ENCODE measurements at regions not wholly inside any gene's neighbourhood (a gene's known extent, or its start where the extent isn't known, plus 50 kb on each side); places are given as distances from the start of the nearest gene placed in this dataset.

DNA sequence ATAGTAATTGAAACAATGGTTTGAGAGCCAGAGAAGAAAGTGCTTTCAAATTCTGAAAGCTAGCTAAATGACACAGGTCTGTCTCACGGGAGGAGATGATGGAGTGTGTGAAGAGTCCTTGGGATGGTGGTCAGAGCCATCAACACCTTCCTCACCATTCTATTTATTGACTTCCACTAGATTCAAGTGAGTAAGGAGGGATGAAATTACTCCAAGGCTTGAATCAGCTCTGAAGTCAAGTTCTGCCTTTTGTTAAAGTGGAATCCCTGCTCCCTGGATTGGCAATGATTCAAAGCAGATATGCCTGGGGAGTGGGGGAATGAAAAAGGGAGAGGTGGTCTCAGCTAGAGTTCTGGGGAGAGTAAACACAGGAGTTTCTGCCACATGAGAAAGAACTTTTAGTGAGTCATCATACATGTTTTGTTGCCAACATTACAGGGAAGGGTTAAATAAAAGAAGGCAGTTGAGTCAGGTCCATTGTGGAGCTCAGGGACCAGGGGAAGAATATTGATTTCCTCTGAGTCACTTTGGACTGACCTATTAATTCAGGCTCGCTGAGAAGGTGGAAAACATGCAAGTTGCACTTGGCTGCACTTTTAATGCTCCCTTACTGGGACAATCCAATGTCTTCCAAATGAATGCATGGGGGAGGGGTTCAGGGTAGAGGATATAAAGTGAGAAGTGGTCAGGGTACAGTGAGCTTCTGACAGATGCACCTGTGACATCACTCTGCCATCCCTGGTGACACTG is 142.7 kb downstream of the TBX5 start:
- DNase-seq (ENCODE audit: low read depth in 4 of 6, low spot score in 6 of 6), result peak in 1 of 6 donors; percentile 14
- peaks cover 2% of the 10 kb centered on the region for H3K27me3 ChIP-seq (ENCODE audit: control insufficient read depth, insufficient read depth, low read length)
- no peaks in the 10 kb centered on the region for H3K9me3 ChIP-seq (ENCODE audit: control insufficient read depth, insufficient read depth, low read length)
- H3K36me3 ChIP-seq (ENCODE audit: control insufficient read depth, insufficient read depth, low read length), result no peaks in the 10 kb centered on the region
- H3K4me1 ChIP-seq (ENCODE audit: control insufficient read depth, insufficient read depth, low read length), result no peaks in the 10 kb centered on the region
- no peak overlapping the region for H3K27ac ChIP-seq (ENCODE audit: low read depth, low read length)
- no peak overlapping the region for H3K4me3 ChIP-seq (ENCODE audit: low read depth, low read length)
- 29% methylated on average over 1 of the region's 2 CpGs for WGBS (ENCODE audit: insufficient coverage)

DNA sequence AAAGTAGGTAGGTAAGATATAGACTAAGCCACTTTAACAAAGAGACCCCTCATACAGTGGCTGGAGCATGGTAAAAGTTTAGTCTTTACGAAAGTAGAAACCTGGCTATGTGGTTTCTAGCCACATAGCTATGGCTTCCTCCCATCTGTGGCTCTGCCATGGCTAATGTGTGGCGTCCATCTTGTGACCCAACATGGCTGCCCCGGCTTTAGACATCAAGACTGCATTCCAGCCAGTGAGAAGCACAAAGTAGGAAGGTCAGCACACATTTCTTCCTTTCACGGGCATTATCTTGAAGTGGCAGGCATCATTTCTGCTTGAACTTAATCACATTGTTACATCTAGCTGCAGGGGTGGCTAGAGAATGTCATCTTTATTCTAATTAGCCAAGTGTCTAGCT is 148.3 kb downstream of the TBX5 start:
- WGBS (ENCODE audit: insufficient coverage), result 93% methylated on average over 2 of the region's 4 CpGs
- no peak overlapping the region for H3K4me3 ChIP-seq (ENCODE audit: low read depth, low read length)
- H3K9me3 ChIP-seq (ENCODE audit: control insufficient read depth, insufficient read depth, low read length), result no peaks in the 10 kb centered on the region
- no peak for DNase-seq (ENCODE audit: low read depth in 4 of 6, low spot score in 6 of 6)
- H3K27me3 ChIP-seq (ENCODE audit: control insufficient read depth, insufficient read depth, low read length), result no peaks in the 10 kb centered on the region
- no peak overlapping the region for H3K27ac ChIP-seq (ENCODE audit: low read depth, low read length)
- no peaks in the 10 kb centered on the region for H3K36me3 ChIP-seq (ENCODE audit: control insufficient read depth, insufficient read depth, low read length)
- H3K4me1 ChIP-seq (ENCODE audit: control insufficient read depth, insufficient read depth, low read length), result no peaks in the 10 kb centered on the region

DNA sequence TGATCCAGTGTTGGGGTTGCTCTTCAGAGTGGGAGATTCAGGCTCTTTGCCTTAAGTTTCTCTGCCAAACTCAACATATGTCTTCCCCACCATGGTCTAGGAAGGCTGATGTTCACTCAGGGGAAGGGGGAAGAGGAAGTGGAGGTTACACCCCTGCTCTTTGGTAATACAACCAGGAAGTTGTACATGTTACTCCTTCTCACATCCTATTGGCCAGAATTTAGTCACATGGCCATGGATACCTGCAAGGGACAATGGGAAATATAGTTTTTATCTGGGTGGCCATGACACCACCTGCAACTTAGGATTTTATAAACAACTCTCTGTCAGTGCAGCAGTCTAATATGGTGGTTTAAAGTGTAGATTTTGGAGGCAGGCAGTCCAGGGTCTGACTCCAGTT is 150.9 kb downstream of the TBX5 start:
- DNase-seq (ENCODE audit: low read depth in 4 of 6, low spot score in 6 of 6), result no peak
- no peaks in the 10 kb centered on the region for H3K9me3 ChIP-seq (ENCODE audit: control insufficient read depth, insufficient read depth, low read length)

DNA sequence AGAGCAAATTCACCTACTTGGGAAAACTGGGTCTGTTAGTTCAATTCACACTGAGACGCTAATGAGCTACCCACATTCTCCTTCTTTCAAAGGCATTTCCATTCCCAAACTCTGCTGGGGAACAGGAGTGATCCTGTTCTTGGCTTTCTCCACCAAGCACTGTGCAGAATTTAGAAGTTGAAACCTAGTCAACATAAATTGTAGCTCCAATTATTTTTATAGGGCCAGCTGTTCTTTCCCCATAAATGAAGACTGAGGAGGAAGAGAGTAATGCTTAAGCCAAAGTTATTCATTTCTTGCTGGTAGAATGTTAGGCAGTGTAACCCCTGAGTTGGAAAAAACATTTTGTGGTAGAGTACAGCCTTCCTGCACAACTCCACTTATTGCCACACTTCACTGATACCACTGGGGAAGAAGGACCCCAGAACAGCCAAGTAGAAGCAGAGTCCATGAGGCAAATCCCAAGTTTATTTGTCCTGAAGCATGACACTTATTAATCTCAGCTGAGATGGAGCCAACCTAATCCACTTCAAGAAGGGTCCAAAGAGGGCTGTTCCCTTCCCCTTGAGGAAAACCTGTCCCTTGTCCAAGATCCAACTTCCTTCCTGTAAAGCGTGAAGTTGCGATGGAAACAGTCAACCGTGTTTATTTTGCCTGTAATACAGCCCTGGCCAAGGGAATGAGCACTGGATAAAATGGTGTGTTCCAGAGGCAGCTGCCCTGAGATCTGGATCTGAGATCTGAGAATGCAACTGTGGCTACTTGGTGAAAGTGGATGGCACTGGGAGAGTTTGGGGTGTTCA is 151.8 kb downstream of the TBX5 start:
- no peak overlapping the region for H3K4me3 ChIP-seq (ENCODE audit: low read depth, low read length)
- H3K4me1 ChIP-seq (ENCODE audit: control insufficient read depth, insufficient read depth, low read length), result no peaks in the 10 kb centered on the region
- 97% methylated on average over 3 of the region's 4 CpGs for WGBS (ENCODE audit: insufficient coverage)
- DNase-seq (ENCODE audit: low read depth in 4 of 6, low spot score in 6 of 6), result peak in 1 of 6 donors; percentile 7
- H3K27me3 ChIP-seq (ENCODE audit: control insufficient read depth, insufficient read depth, low read length), result no peaks in the 10 kb centered on the region
- H3K27ac ChIP-seq (ENCODE audit: low read depth, low read length), result no peak overlapping the region
- no peaks in the 10 kb centered on the region for H3K9me3 ChIP-seq (ENCODE audit: control insufficient read depth, insufficient read depth, low read length)
- no peaks in the 10 kb centered on the region for H3K36me3 ChIP-seq (ENCODE audit: control insufficient read depth, insufficient read depth, low read length)

More for the DNA sequence above, 150.9 kb downstream of the TBX5 start:
- H3K4me3 ChIP-seq (ENCODE audit: low read depth, low read length), result no peak overlapping the region
- H3K36me3 ChIP-seq (ENCODE audit: control insufficient read depth, insufficient read depth, low read length), result no peaks in the 10 kb centered on the region
- H3K27me3 ChIP-seq (ENCODE audit: control insufficient read depth, insufficient read depth, low read length), result no peaks in the 10 kb centered on the region
- no peaks in the 10 kb centered on the region for H3K4me1 ChIP-seq (ENCODE audit: control insufficient read depth, insufficient read depth, low read length)
- no peak overlapping the region for H3K27ac ChIP-seq (ENCODE audit: low read depth, low read length)

DNA sequence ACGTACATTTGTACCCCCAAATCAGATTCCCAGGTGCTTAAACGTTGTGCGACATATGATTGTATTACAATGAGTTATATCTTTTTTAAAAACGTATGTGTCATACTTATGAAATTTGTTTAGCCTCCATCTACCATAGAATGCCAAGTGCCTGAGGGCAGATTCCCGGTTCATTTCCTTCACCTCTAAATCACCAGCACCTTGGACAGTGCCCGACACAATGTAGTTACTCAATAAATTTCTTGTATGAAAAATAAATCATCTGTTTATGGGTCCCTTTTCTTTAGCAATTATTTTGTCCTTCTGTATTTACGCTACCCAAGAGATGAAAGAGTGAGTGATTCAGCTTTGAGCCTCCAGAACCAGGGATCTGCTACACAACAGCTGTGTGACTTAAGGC is 157.4 kb downstream of the TBX5 start:
- WGBS (ENCODE audit: insufficient coverage), result no CpG with 5 or more reads among the region's 7 CpGs
- no peaks in the 10 kb centered on the region for H3K9me3 ChIP-seq (ENCODE audit: control insufficient read depth, insufficient read depth, low read length)
- H3K27me3 ChIP-seq (ENCODE audit: control insufficient read depth, insufficient read depth, low read length), result no peaks in the 10 kb centered on the region
- H3K4me3 ChIP-seq (ENCODE audit: low read depth, low read length), result no peak overlapping the region
- no peak for DNase-seq (ENCODE audit: low read depth in 4 of 6, low spot score in 6 of 6)
- H3K27ac ChIP-seq (ENCODE audit: low read depth, low read length), result no peak overlapping the region
- H3K36me3 ChIP-seq (ENCODE audit: control insufficient read depth, insufficient read depth, low read length), result no peaks in the 10 kb centered on the region
- no peaks in the 10 kb centered on the region for H3K4me1 ChIP-seq (ENCODE audit: control insufficient read depth, insufficient read depth, low read length)

DNA sequence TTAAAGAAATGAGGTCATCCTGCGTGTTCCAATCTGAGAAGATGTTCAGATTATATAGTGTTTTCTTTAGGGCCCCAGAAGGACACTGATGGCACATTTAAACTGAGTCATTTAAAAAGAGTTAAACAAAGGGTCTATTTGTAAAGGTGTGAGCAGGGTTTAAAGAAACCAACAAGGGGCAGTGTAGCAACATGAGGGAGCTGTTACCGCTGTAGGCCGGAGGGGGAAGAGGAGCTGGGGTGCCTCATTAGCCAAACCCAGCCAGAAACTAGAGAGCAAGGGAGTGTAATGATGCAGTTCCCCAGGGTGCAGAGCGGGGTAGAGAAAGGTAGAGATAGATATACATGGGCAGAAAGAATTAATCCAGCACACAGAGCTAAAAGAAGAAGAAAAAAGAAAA is 160.4 kb downstream of the TBX5 start:
- H3K4me1 ChIP-seq (ENCODE audit: control insufficient read depth, insufficient read depth, low read length), result no peaks in the 10 kb centered on the region
- no peaks in the 10 kb centered on the region for H3K36me3 ChIP-seq (ENCODE audit: control insufficient read depth, insufficient read depth, low read length)
- H3K27ac ChIP-seq (ENCODE audit: low read depth, low read length), result no peak overlapping the region
- no peaks in the 10 kb centered on the region for H3K9me3 ChIP-seq (ENCODE audit: control insufficient read depth, insufficient read depth, low read length)
- peak in 1 of 6 donors; percentile 32 for DNase-seq (ENCODE audit: low read depth in 4 of 6, low spot score in 6 of 6)
- no peaks in the 10 kb centered on the region for H3K27me3 ChIP-seq (ENCODE audit: control insufficient read depth, insufficient read depth, low read length)
- 13% methylated on average over 3 of the region's 4 CpGs for WGBS (ENCODE audit: insufficient coverage)
- no peak overlapping the region for H3K4me3 ChIP-seq (ENCODE audit: low read depth, low read length)

DNA sequence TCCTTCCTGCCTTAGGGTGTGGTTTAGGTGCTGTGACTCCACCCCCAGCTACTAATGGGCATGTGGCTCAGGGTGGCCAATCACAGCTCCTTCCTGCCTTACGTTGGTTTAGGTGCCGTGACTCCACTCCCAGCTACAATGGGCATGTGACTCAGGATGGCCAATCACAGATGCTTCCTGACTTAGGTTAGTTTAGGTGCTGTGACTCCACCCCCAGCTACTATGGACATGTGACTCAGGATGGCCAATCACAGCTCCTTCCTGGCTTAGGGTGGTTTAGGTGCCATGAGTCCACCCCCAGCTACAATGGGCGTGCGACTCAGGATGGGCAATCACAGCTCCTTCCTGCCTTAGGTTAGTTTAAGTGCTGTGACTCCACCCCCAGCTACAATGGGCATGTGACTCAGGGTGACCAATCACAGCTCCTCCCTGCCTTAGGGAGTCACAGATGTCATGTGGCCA is 163.9 kb downstream of the TBX5 start:
- H3K9me3 ChIP-seq (ENCODE audit: control insufficient read depth, insufficient read depth, low read length), result no peaks in the 10 kb centered on the region
- H3K4me3 ChIP-seq (ENCODE audit: low read depth, low read length), result no peak overlapping the region
- H3K27me3 ChIP-seq (ENCODE audit: control insufficient read depth, insufficient read depth, low read length), result peaks cover 3% of the 10 kb centered on the region
- 76% methylated on average over 3 of the region's 4 CpGs for WGBS (ENCODE audit: insufficient coverage)
- no peak overlapping the region for H3K27ac ChIP-seq (ENCODE audit: low read depth, low read length)
- no peaks in the 10 kb centered on the region for H3K36me3 ChIP-seq (ENCODE audit: control insufficient read depth, insufficient read depth, low read length)
- DNase-seq (ENCODE audit: low read depth in 4 of 6, low spot score in 6 of 6), result no peak
- H3K4me1 ChIP-seq (ENCODE audit: control insufficient read depth, insufficient read depth, low read length), result no peaks in the 10 kb centered on the region

DNA sequence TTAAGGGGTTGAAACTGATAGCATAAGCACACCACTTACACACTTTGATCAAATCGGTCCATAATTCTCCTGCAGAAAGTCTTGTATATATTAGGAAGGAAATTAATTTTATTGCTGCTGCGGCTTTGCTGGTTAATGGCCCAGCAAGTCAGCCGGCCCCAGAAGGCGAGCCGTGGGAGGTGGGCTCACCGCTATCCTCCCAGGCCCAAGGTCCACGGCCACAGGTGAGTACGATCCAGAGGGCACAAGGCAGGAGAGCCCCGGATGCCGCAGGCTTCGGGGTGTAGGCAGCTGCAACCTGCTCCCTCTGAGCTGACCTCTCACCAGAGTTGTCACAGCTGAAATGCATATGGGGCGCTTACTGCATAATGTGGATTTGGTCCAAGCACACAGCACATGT is 165.7 kb downstream of the TBX5 start:
- H3K27ac ChIP-seq (ENCODE audit: low read depth, low read length), result no peak overlapping the region
- peak in 1 of 6 donors; percentile 52 for DNase-seq (ENCODE audit: low read depth in 4 of 6, low spot score in 6 of 6)
- no peaks in the 10 kb centered on the region for H3K9me3 ChIP-seq (ENCODE audit: control insufficient read depth, insufficient read depth, low read length)
- WGBS (ENCODE audit: insufficient coverage), result 59% methylated on average over 9 of the region's 12 CpGs
- H3K36me3 ChIP-seq (ENCODE audit: control insufficient read depth, insufficient read depth, low read length), result no peaks in the 10 kb centered on the region
- no peaks in the 10 kb centered on the region for H3K4me1 ChIP-seq (ENCODE audit: control insufficient read depth, insufficient read depth, low read length)
- H3K27me3 ChIP-seq (ENCODE audit: control insufficient read depth, insufficient read depth, low read length), result peaks cover 3% of the 10 kb centered on the region
- no peak overlapping the region for H3K4me3 ChIP-seq (ENCODE audit: low read depth, low read length)

DNA sequence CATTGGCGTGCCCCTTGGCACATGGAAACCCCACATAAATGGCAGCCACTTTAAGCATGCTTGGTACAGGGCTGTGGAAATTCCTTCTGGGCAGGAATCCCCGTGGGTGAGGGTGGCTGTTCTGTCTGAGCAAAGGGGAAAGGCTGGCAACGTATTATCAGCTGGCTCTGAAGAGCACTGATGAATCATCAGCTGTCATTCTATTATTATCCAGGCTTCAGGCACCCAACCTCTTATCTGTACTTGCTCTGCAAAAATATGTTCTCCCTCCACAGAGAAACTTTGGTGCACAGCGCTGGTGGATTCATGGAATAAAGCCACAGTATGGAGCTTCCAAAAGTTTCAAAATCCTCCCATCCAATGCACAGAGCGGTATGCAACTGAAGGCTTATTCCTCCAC is 167.1 kb downstream of the TBX5 start:
- Histone ChIP-seq H3K27me3 (ENCODE audit: control insufficient read depth, insufficient read depth, low read length) (peaks cover 3% of the 10 kb centered on the region), H3K4me3 (ENCODE audit: low read depth, low read length) (no peak overlapping the region), H3K36me3 (ENCODE audit: control insufficient read depth, insufficient read depth, low read length) (no peaks in the 10 kb centered on the region), H3K4me1 (ENCODE audit: control insufficient read depth, insufficient read depth, low read length) (no peaks in the 10 kb centered on the region), H3K27ac (ENCODE audit: low read depth, low read length) (no peak overlapping the region), H3K9me3 (ENCODE audit: control insufficient read depth, insufficient read depth, low read length) (no peaks in the 10 kb centered on the region)
- peak in 1 of 6 donors; percentile 4 for DNase-seq (ENCODE audit: low read depth in 4 of 6, low spot score in 6 of 6)
- WGBS (ENCODE audit: insufficient coverage), result 66% methylated on average over 2 of the region's 5 CpGs

DNA sequence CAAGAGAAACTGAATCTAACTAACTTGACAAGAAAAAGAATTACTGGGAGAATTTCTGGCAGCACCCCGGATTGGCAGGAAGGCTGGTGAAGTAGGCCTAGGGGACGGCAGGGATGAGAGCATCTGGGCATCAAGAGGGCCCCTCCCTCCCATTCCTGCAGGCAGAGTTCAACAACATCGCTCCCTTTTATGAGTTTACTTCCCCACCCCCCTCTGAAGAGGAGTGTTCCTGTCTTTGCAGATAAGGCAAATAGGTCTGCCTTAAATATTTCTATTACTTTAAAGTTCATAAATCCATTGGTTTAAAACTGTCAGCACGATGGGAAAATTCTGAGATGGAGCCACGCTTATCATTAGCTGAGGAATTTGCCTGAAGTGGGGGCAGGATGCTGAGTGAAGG is 168.7 kb downstream of the TBX5 start:
- WGBS (ENCODE audit: insufficient coverage), result no CpG with 5 or more reads among the region's 5 CpGs
- Histone ChIP-seq H3K4me1 (ENCODE audit: control insufficient read depth, insufficient read depth, low read length) (no peaks in the 10 kb centered on the region), H3K36me3 (ENCODE audit: control insufficient read depth, insufficient read depth, low read length) (no peaks in the 10 kb centered on the region), H3K27ac (ENCODE audit: low read depth, low read length) (no peak overlapping the region), H3K4me3 (ENCODE audit: low read depth, low read length) (no peak overlapping the region), H3K9me3 (ENCODE audit: control insufficient read depth, insufficient read depth, low read length) (no peaks in the 10 kb centered on the region), H3K27me3 (ENCODE audit: control insufficient read depth, insufficient read depth, low read length) (peaks cover 3% of the 10 kb centered on the region)
- DNase-seq (ENCODE audit: low read depth in 4 of 6, low spot score in 6 of 6), result no peak
